GM19395 (cell line): ENCODE measurements at regions not wholly inside any gene's neighbourhood (a gene's known extent, or its start where the extent isn't known, plus 50 kb on each side); places are given as distances from the start of the nearest gene placed in this dataset.

Experiments
- ATAC-seq: cut with Tn5 transposase; IDR thresholded peaks from one replicate; pipeline ENCODE4 v1.9.1; 2021; ENCODE audit warnings: mild to moderate bottlenecking, moderate library complexity; ENCODE audit not compliant: unreplicated experiment

DNA sequence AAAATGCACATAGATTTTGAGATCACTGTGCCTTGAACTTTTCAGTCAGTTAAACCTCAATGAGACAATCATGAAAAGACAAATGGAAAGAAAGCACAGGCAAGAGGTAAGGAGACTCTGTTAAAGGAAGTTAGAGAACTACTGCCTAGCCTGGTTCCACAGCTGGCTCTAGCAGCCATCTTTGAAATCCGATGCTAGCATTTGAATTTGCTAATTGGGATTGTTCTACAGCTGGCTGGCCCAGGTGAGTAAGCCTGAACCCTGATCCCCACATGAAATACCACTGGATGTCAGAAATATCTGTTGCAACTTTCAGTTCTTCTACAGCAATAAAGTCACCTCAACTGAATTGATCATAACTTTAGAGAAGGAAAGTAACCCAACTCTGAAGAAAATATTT is 315.2 kb upstream of the CHAC2 start:
- no peak for ATAC-seq

- ATAC-seq = no peak
Observed at GRCh38 chr2:53450923-53451322, 316.7 kb upstream of the CHAC2 start.

GRCh38 chr2:53448591-53448990 is 319.0 kb upstream of the CHAC2 start:
- no peak for ATAC-seq

DNA sequence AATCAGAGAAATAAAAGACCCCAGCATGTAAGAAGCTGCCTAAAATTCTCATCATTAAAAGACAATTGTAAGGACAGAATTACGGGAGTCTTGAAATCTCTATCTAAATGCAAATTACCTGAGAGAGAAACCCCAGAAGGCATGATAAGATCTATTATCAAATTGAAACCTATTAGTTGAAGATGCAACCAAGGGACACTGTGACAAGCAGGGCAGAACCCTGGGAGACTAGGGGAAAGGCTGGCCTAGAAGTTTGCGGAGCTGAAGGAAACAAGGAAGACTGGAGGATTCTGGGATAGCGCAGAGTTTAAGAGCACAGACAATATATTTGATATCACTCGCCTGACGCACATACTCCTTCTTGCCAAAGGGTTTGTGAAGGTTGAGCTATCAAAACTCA is 319.5 kb upstream of the CHAC2 start:
- ATAC-seq = no peak

DNA sequence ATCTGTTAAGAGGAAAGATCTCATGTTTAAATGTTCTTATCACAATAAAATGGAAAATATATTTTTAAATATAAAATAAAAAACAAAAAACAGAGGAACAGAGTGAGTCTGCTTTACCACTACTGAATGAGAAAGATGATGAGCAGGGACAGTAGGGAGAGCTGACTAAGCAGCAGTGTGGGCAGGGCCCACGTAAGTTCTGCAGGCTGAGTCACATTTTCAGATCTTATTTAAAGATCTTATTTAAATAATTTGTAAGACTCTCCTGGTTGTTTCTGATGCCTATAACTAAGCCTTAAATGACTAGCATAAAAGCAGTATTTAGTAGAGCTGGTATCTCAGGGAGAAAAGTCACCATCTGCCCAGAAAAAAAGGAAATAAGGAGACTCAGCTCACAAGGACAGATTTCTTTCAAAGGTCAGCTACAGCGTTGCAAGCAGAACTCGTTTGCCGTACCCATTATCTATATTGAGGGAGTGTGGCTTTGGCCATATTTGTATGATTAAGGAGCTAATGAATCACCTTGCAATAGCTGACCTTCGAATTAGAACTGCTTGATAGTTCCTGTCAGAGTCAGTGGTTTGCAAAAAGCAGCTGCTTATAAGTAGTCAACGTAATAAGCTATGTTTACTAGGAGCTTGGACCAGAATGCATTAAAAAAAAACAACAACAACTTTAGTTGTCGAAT is 322.1 kb upstream of the CHAC2 start:
- ATAC-seq = peak; percentile 65

DNA sequence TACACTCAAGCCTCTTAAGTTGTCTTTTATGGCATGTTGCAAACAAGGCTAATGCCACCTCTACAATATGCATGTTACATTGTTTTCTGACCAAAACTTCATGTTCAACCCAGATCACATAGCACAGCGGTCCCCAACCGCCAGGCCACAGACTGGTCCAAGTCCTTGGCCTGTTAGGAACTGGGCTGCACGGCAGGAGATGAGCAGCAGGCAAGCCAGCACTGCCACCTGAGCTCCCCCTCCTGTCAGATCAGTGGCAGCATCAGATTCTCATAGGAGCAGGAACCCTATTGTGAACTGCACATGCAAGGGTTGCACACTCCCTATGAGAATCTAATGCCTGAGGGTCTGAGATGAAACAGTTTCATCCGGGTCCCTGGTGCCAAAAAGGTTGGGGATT is 324.8 kb upstream of the CHAC2 start:
- ATAC-seq = no peak

GRCh38 chr2:53442093-53442492 is 325.5 kb upstream of the CHAC2 start:
- no peak for ATAC-seq

- ATAC-seq = no peak
Observed at GRCh38 chr2:53438692-53439091, 328.9 kb upstream of the CHAC2 start.

DNA sequence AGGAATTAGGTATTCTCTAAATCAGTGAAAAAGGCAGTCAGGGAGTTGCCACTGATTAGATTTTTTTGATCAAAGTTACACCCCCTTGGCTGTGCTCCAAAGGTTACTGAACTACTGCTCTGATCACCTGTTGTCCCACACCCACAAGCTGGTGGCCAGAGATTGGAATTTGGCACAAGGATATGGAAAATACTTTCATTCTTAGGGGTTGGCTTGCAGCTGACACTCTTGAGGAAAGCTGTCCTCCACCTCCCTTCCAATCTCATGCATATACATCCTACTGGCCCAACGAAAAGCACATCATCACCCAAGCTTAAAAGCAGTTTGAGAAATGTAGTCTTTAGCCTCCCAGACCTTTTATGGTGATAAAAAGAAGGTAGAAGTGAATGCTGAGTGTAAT is 329.5 kb upstream of the CHAC2 start:
- no peak for ATAC-seq

GRCh38 chr2:53437371-53437770 is 330.2 kb upstream of the CHAC2 start:
- no peak for ATAC-seq

GRCh38 chr2:53436882-53437281 is 330.7 kb upstream of the CHAC2 start:
- ATAC-seq = no peak

DNA sequence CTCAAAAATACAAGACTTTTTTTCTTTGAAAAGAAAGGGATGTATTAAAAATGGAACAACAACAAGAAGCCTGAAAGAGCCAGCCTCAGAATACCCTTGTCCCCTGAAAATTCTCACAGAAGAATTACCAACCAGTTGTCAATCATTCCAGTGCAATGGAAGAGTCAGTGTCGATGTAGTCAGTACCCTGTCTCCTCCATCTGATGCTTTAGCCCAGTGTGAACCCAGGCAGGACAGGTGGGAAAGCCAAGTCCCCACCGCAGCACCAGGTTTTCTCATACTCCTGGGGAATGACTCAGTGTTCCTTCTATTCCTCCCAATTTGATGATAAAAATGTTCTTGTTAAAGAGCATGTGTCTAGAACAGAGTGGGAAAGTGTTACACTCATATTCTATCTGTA is 332.0 kb upstream of the CHAC2 start:
- no peak for ATAC-seq

DNA sequence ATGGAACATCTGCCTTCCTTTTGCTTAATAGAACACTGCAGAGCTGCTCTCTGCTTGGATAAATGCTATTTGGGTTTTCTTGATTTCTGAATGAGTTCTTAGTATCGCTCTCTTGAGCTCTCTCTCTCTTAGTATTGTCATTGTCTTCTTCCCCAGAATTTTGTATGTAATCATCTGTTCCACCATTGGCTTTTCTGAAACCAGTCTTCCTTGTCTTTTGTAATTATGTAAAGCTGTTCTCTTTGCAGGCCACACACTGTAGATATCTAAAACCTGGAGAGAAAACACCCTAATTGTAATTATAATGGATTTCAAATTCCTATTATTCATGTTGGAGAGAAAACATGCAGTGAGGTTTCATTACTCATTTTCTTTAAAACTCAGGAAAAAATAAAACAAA is 333.1 kb upstream of the CHAC2 start:
- no peak for ATAC-seq

GRCh38 chr2:53432936-53433335 is 334.7 kb upstream of the CHAC2 start:
- ATAC-seq = no peak

DNA sequence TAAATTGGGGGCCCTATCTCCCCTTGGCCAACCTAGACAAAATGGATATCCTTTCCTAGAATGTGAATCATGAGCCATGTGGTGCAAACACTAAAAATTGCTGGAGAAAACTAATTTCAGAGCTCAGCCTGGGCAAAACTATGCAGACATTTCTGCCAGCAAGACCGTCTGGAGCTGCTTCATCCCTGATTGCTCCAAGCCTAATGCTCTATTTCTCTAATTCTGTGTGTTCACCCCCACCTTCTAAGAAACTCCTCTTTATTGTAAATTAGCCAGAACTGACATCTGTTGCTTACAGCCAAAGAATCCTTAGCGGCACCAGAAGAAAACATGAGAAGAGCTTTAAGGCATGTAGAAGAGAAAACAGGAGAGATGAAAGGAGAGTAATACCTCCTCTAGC is 337.7 kb upstream of the CHAC2 start:
- no peak for ATAC-seq

DNA sequence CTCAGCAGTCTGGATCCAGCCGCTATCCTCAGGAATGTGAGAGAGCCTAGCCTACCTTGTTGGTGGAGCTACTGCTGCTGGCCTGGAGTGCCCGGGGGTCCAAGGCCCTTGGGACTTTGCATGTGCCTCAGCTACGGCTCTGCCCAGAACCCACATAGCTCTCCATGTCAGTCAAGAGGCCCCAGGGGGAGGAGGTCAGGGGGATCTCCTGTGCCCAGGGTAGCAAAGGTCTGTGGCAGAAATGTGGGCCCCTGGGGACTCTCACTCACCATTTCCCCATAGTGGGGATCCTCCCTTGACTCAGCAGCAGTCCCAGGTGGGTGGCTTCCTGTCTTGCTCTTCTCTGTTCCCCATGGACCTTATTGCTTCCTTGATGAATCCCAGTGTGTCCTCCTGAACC is 342.7 kb upstream of the CHAC2 start:
- ATAC-seq = peak; percentile 50

GRCh38 chr2:53423465-53423864 is 344.1 kb upstream of the CHAC2 start:
- ATAC-seq = peak; percentile 4

DNA sequence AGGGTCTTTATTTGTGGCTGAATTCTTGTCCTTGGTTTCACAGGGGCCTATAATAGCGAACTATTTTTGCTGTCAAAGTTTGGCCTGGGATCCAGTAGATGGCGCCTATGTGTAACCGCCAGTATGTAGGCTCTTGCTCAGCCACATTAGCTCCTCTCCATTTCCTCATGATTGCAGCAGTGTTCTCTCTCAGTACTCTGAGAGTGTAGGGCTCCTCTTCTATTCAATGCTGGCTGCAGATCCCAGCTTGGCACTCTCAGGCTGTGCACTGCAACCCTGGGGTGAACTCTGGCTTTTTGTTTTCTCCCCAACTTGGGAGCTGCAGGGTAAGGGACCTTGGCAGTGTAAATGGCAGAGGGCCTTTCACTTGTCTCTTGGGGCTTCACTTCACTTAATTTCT is 344.6 kb upstream of the CHAC2 start:
- peak; percentile 83 for ATAC-seq

GRCh38 chr2:53417385-53417784 is 350.2 kb upstream of the CHAC2 start:
- ATAC-seq = no peak

DNA sequence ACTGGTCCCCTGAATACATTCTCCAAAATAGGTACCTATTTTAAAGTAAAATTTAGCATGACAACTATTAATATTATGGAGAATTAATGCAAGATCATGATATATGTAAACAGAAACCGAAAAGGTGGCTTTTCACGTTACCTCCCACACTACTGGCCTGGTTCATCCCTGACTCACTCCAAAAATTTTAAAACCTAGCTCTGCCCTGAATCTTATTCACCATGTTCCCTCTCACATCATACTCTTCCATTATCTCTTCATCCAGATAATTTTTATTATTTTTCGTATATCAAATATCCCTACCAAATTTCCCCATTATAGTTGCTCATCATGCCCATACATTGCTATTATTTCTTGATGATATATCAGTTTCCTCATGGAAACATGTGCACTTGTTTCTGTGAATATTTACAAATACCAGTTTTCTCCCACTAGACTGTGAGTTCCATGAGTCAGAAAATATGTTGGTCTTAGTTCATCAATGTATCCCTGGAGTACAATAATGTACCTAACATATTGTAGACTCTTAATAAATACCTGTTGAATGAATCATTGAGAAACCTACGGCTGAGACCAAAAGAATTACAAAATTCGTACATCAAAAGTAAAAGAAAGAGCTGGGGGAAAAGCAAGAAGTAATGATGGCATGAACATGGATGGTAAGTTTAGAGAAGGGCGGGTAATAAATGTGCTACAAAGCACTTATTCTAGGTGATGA is 360.1 kb upstream of the CHAC2 start:
- no peak for ATAC-seq

DNA sequence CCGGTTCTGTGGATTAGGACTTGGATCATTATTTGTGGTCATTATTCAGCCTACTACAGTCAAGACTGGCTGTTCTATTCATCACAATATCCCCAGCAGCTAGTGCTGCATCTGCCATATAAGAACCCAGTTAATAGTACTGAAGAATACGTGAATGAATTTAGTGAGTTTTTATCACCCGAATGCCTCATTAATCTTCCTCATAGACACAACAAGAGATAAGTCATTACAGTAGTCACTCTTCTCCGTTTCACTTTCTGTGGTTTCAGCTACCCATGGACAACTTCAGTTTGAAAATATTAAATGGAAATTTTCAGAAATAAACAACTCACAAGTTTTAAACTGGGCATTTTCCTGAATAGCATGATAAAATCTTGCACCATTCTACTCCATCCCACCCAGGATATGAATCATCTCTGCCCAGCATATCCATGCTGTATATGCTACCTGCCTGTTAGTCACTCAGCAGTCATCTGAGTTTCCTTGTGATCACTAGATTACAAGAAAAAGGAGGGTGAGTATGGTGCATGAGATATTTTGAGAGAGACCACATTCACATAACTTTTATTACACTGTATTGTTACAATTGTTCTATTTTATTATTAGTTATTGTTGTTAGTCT is 363.7 kb upstream of the CHAC2 start:
- peak; percentile 68 for ATAC-seq

- no peak for ATAC-seq
Observed at GRCh38 chr2:53397085-53397484, 370.5 kb upstream of the CHAC2 start.
